ENCODE measurements at regions not wholly inside any gene's neighbourhood (a gene's known extent, or its start where the extent isn't known, plus 50 kb on each side); places are given as distances from the start of the nearest gene placed in this dataset.

GRCh38 chr15:96220657-96221056, 109.8 kb upstream of the NR2F2 start:
- no peak for TF ChIP-seq POLR2A (IDR thresholded peaks at IDR 0.05)
- no peak for TF ChIP-seq POLR2AphosphoS5 (IDR thresholded peaks at IDR 0.05)
